IMR-90 (cell line): ENCODE measurements at regions not wholly inside any gene's neighbourhood (a gene's known extent, or its start where the extent isn't known, plus 50 kb on each side); places are given as distances from the start of the nearest gene placed in this dataset.
A peak's percentile ranks its signal among the peaks of the same experiment; 100 is the strongest.

ENCODE experiments used
- ATAC-seq: fragments of 200-7000 bp; cut with Tn5 transposase; 2 replicates; pipeline ENCODE4 v1.9.1; 2020; ENCODE audit warnings: low read depth, mild to moderate bottlenecking, moderate library complexity
- BruUV-seq: library from RNA; stranded (reverse); fragments of 400-500 nt; replicated peaks from 2 replicates; lab custom pipeline; 2021; lab: Mats Ljungman, UMichigan
- CTCF ChIA-PET: fragments of 300-600 bp; formaldehyde crosslinking; extraction: SDS; loops from one replicate; lab custom pipeline; 2021; ENCODE audit warnings: antibody characterized with exemption; lab: Yijun Ruan, JAX
- POLR2A ChIA-PET: fragments of 300-600 bp; sonication (Branson Sonifier 250); formaldehyde crosslinking; loops from one replicate; lab custom pipeline; 2022; ENCODE audit warnings: antibody characterized with exemption; ENCODE audit not compliant: unreplicated experiment; lab: Charles Lee
- DNase-seq: peaks from one replicate; pipeline ENCODE4 v3.0.0; 2013
- H2AFZ ChIP-seq: replicated peaks from 2 replicates; pipeline ENCODE3; 2013; ENCODE audit warnings: low read length, mild to moderate bottlenecking; ENCODE audit not compliant: poor library complexity
- H2AK5ac ChIP-seq: 2 replicates; pipeline ENCODE4 v1.6.1; 2013; ENCODE audit warnings: low read depth, low read length, inconsistent platforms
- H2AK9ac ChIP-seq: replicated peaks from 2 replicates; pipeline ENCODE3; 2013; ENCODE audit warnings: mild to moderate bottlenecking, low read depth, low read length, moderate library complexity; ENCODE audit not compliant: poor library complexity
- H2BK120ac ChIP-seq: 2 replicates; pipeline ENCODE4 v1.6.1; 2013; ENCODE audit warnings: low read depth, low read length, inconsistent platforms
- H2BK15ac ChIP-seq: 3 replicates; pipeline ENCODE4 v1.6.1; 2013; ENCODE audit warnings: low read depth, low read length, inconsistent platforms
- H2BK20ac ChIP-seq: 2 replicates; pipeline ENCODE4 v1.6.1; 2013; ENCODE audit warnings: low read depth, mild to moderate bottlenecking, inconsistent platforms, low read length, moderate library complexity
- H2BK5ac ChIP-seq: 2 replicates; pipeline ENCODE4 v1.6.1; 2013; ENCODE audit warnings: mild to moderate bottlenecking, low read depth, low read length, inconsistent platforms; ENCODE audit not compliant: poor library complexity, severe bottlenecking
- H3K14ac ChIP-seq: replicated peaks from 2 replicates; pipeline ENCODE4 v1.6.1; 2013; ENCODE audit warnings: low read depth, low read length, inconsistent platforms
- H3K18ac ChIP-seq: 2 replicates; pipeline ENCODE4 v1.6.1; 2013; ENCODE audit warnings: low read depth, low read length, control low read depth
- H3K23ac ChIP-seq: 2 replicates; pipeline ENCODE4 v1.6.1; 2013; ENCODE audit warnings: low read depth, low read length, inconsistent platforms
- H3K27ac ChIP-seq: 2 replicates; pipeline ENCODE4 v1.5.1; 2013; ENCODE audit warnings: mild to moderate bottlenecking, control low read depth, low read length; ENCODE audit not compliant: insufficient read depth
- H3K27me3 ChIP-seq: 2 replicates; pipeline ENCODE4 v1.6.1; 2013; ENCODE audit warnings: low read length; ENCODE audit not compliant: control insufficient read depth, insufficient read depth
- H3K36me3 ChIP-seq: 2 replicates; pipeline ENCODE4 v1.6.1; 2013; ENCODE audit warnings: low read length, mixed read lengths; ENCODE audit not compliant: control insufficient read depth, insufficient read depth
- H3K4ac ChIP-seq: 2 replicates; pipeline ENCODE4 v1.6.1; 2013; ENCODE audit warnings: low read depth, low read length, inconsistent platforms
- H3K4me1 ChIP-seq: 2 replicates; pipeline ENCODE4 v1.6.1; 2013; ENCODE audit warnings: low read length, mixed read lengths; ENCODE audit not compliant: control insufficient read depth, insufficient read depth
- H3K4me2 ChIP-seq: 2 replicates; pipeline ENCODE4 v1.6.1; 2013; ENCODE audit warnings: low read depth, mild to moderate bottlenecking, control low read depth, low read length, moderate library complexity
- H3K4me3 ChIP-seq: 2 replicates; pipeline ENCODE4 v1.5.1; 2013; ENCODE audit warnings: low read depth, mild to moderate bottlenecking, control low read depth, low read length, moderate library complexity; ENCODE audit not compliant: insufficient read depth
- H3K56ac ChIP-seq: 2 replicates; pipeline ENCODE4 v1.6.1; 2013; ENCODE audit warnings: low read length, inconsistent platforms; ENCODE audit not compliant: insufficient read depth; ENCODE audit errors: extremely low read depth
- H3K79me1 ChIP-seq, 2 experiments: 2 replicates each; pipeline ENCODE4 v1.6.1; 2013; ENCODE audit warnings: low read length in 2 of 2, inconsistent platforms in 1 of 2, low read depth in 1 of 2
- H3K9ac ChIP-seq: 2 replicates; pipeline ENCODE4 v1.6.1; 2013; ENCODE audit warnings: low read depth, low read length, control low read depth
- H3K9me1 ChIP-seq: 2 replicates; pipeline ENCODE4 v1.6.1; 2013; ENCODE audit warnings: low read length, inconsistent platforms; ENCODE audit not compliant: insufficient read depth
- H3K9me3 ChIP-seq: 2 replicates; pipeline ENCODE4 v1.6.1; 2013; ENCODE audit warnings: low read length; ENCODE audit not compliant: control insufficient read depth, insufficient read depth
- H4K20me1 ChIP-seq: 2 replicates; pipeline ENCODE4 v1.6.1; 2013; ENCODE audit warnings: low read length, inconsistent platforms; ENCODE audit not compliant: insufficient read depth
- H4K5ac ChIP-seq: 2 replicates; pipeline ENCODE4 v1.6.1; 2013; ENCODE audit warnings: mild to moderate bottlenecking, low read depth, low read length, control low read depth
- H4K8ac ChIP-seq, 2 experiments: 2 replicates each; pipeline ENCODE4 v1.6.1; 2013; ENCODE audit warnings: low read depth in 2 of 2, low read length in 2 of 2, control low read depth in 1 of 2, inconsistent platforms in 1 of 2
- H4K91ac ChIP-seq: 2 replicates; pipeline ENCODE4 v1.6.1; 2013; ENCODE audit warnings: low read depth, low read length, inconsistent platforms; ENCODE audit not compliant: insufficient read depth
- BHLHE40 ChIP-seq: fragments of 150-350 bp; IDR thresholded peaks from 2 replicates; pipeline ENCODE4 v1.6.1; 2016; ENCODE audit warnings: mild to moderate bottlenecking, low read depth, low read length
- CTCF ChIP-seq: conservative IDR thresholded peaks from 2 replicates; pipeline ENCODE4 v1.5.1; 2012; ENCODE audit warnings: mild to moderate bottlenecking, low read depth, low read length, improper control_type of control experiment
- ELK1 ChIP-seq: fragments of 150-350 bp; IDR thresholded peaks from 2 replicates; pipeline ENCODE4 v1.6.1; 2016; ENCODE audit warnings: low read depth, mild to moderate bottlenecking, low read length, moderate library complexity, borderline replicate concordance
- MAZ ChIP-seq: IDR thresholded peaks from 2 replicates; pipeline ENCODE4 v1.6.1; 2012; ENCODE audit warnings: low read depth, mild to moderate bottlenecking, low read length, improper control_type of control experiment, moderate library complexity, borderline replicate concordance
- NFE2L2 ChIP-seq: fragments of 150-350 bp; IDR thresholded peaks from 2 replicates; pipeline ENCODE4 v1.6.1; 2016; ENCODE audit warnings: low read depth, mild to moderate bottlenecking, low read length
- SMC3 ChIP-seq: fragments of 150-350 bp; IDR thresholded peaks from 2 replicates; pipeline ENCODE4 v1.6.1; 2016; ENCODE audit warnings: low read depth, mild to moderate bottlenecking, antibody characterized with exemption, low read length, moderate library complexity
- WGBS, 2 experiments: methylation state at CpG; one replicate each; pipeline versions ENCODE4 v1.1.5 to v1.1.7; 2013; ENCODE audit warnings: missing lambda C conversion rate in 2 of 2; ENCODE audit not compliant: insufficient read length in 1 of 2; ENCODE audit errors: extremely low coverage in 2 of 2; 5-methylcytosine and 5-hydroxymethylcytosine counted together
- dilution Hi-C: fragments of 300-500 bp; cut with HindIII; formaldehyde crosslinking; loops from one replicate; pipeline ENCODE4 v1.14.3; 2018; ENCODE audit warnings: low sequenced_read_pairs; ENCODE audit not compliant: unreplicated experiment
- in situ Hi-C: fragments of 300-500 bp; cut with MboI; formaldehyde crosslinking; loops from 3 replicates; pipeline ENCODE4 v1.14.3; 2019; ENCODE audit warnings: low sequenced_read_pairs, inconsistent platforms, mixed read lengths
- intact Hi-C: fragments of 100-400 bp; cut with micrococcal nuclease; formaldehyde crosslinking; loops from 2 replicates; pipeline ENCODE4 v1.10.0; 2022
- TF ChIP-seq, protein P1 (sequence below): fragments of 150-350 bp; IDR thresholded peaks from 2 replicates; pipeline ENCODE4 v1.6.1; 2017; ENCODE audit warnings: mild to moderate bottlenecking, antibody characterized with exemption, low read length, low read depth

- Histone ChIP-seq H3K18ac (no peak overlapping the region; the same call in 1 of the 2 replicates), H3K36me3 (no peaks in the 10 kb centered on the region), H2AFZ (peak overlapping the region; percentile 3), H3K4ac (peak overlapping the region; percentile 46), H2BK120ac (peak overlapping the region; percentile 97), H4K20me1 (no peaks in the 10 kb centered on the region), H2AK5ac (peak overlapping the region; percentile 74), H3K27me3 (no peaks in the 10 kb centered on the region), H3K56ac (no peak overlapping the region), H3K79me1 (no peaks in the 10 kb centered on the region), H3K9me3 (no peaks in the 10 kb centered on the region), H3K4me2 (no peak overlapping the region), H2BK15ac (peak overlapping the region; percentile 79; the same call in 1 of the 3 replicates), H3K4me3 (no peak overlapping the region), H4K91ac (peak overlapping the region; percentile 50), H2BK5ac (no peak overlapping the region), H3K9ac (no peak overlapping the region), H2BK20ac (peak overlapping the region; percentile 99), H3K4me1 (peaks cover 2% of the 10 kb centered on the region), H3K14ac (peak overlapping the region; percentile 24; the same call in 1 of the 2 replicates), H3K27ac (no peak overlapping the region), H3K9me1 (peaks cover 7% of the 10 kb centered on the region), H4K5ac (no peak overlapping the region; the same call in 1 of the 2 replicates), H2AK9ac (no peak overlapping the region), H4K8ac (peak overlapping the region in 1 of 2 experiments; percentile 53; a peak in 2 of 4 replicates), H3K23ac (no peak overlapping the region)
- DNase-seq (no peak), ATAC-seq (no peak)
- dilution Hi-C loops = no loop called here
- in situ Hi-C loops = no loop called here
- ChIA-PET POLR2A (no interaction called here), CTCF (interaction anchor here (0.8 kb wide), 1 partner anchor 109 kb away, joined by 3 read pairs; no protein-coding TSS in a partner anchor)
- TF ChIP-seq NFE2L2 (no peak), MAZ (no peak), CTCF (no peak), ELK1 (no peak), BHLHE40 (no peak), SMC3 (no peak)
- TF ChIP-seq, protein P1, sequence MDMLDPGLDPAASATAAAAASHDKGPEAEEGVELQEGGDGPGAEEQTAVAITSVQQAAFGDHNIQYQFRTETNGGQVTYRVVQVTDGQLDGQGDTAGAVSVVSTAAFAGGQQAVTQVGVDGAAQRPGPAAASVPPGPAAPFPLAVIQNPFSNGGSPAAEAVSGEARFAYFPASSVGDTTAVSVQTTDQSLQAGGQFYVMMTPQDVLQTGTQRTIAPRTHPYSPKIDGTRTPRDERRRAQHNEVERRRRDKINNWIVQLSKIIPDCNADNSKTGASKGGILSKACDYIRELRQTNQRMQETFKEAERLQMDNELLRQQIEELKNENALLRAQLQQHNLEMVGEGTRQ = no peak
- no CpG with 5 or more reads among the region's 1 CpG for WGBS, 2 experiments
- intact Hi-C loops = no loop called here
- BruUV-seq = no TSS peak
Observed at GRCh38 chr2:67919490-67919889, 143.3 kb downstream of the C1D start.
